ENCODE measurements at regions not wholly inside any gene's neighbourhood (a gene's known extent, or its start where the extent isn't known, plus 50 kb on each side); places are given as distances from the start of the nearest gene placed in this dataset.
A peak's percentile ranks its signal among the peaks of the same experiment; 100 is the strongest.

GRCh38 chr9:7947577-7947976, 148.0 kb upstream of the DMAC1 start:
- no peak for DNase-seq
- H3K4me3 ChIP-seq (ENCODE audit: insufficient read depth, low read depth, low read length) = no peak overlapping the region
- no peaks in the 10 kb centered on the region for H3K27me3 ChIP-seq (ENCODE audit: control insufficient read depth, insufficient read depth, low read length)
- no peaks in the 10 kb centered on the region for H3K36me3 ChIP-seq (replicated peaks; ENCODE audit: control insufficient read depth, insufficient read depth, low read length)

DNA sequence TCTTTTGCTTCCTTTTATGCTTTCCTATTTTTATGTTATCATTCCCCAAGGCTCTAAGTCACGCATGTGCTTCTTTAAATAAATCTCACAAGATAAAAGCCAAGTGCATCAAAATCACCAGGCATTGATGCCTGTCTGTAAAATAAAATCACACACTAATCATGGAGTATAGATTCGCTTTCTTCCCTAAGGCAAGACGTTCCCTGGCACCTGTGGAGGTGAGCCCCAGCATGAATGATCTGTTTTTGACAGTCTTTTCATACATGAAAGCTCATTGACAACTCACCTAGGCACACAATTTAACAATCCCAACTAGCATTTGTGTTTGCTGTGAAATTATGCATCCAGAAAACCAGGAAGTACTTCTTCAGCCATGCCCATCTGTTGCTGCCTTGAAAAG, 146.9 kb upstream of the DMAC1 start:
- no peak for DNase-seq
- H3K27me3 ChIP-seq (ENCODE audit: control insufficient read depth, insufficient read depth, low read length) = no peaks in the 10 kb centered on the region
- H3K4me3 ChIP-seq (ENCODE audit: insufficient read depth, low read depth, low read length) = no peak overlapping the region
- no peaks in the 10 kb centered on the region for H3K36me3 ChIP-seq (replicated peaks; ENCODE audit: control insufficient read depth, insufficient read depth, low read length)

GRCh38 chr9:7944572-7944971, 145.0 kb upstream of the DMAC1 start:
- no peaks in the 10 kb centered on the region for H3K27me3 ChIP-seq (ENCODE audit: control insufficient read depth, insufficient read depth, low read length)
- no peak for DNase-seq
- no peaks in the 10 kb centered on the region for H3K36me3 ChIP-seq (replicated peaks; ENCODE audit: control insufficient read depth, insufficient read depth, low read length)
- H3K4me3 ChIP-seq (ENCODE audit: insufficient read depth, low read depth, low read length) = no peak overlapping the region

DNA sequence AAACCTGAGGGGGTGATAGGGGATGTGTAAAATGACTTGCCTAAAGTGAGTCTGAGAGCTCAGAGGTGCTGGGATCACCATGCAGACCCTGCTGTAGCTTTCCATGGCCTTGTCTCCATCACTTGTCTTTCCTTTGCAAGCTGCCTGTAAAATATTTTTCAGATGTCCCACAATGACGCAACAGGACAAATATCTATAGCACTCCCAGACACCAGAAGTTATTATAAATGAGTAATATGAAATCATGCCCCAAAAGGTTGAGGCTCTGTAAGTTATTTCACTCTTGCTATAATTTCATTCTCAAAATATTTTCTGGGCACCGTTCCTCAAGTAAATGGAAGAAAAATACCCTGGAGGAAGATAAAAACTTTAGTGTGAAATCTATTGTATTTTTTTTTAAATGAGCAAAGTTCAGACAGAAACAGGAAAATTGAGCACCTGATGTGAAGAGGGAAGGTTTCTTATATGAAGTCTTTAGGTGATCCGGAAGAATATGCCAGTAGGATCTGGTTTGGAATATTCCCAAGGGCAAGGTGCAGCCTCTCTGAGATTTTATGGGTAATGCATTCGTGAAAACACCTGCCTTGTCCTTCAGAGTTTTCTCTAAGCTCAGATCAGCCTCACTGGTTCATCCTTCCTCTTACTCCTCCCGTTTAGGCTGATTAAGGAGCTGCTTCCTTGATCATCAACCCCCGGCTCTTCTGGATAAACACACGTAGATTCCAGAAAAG, 138.3 kb upstream of the DMAC1 start:
- no peaks in the 10 kb centered on the region for H3K27me3 ChIP-seq (ENCODE audit: control insufficient read depth, insufficient read depth, low read length)
- no peak for DNase-seq
- no peak overlapping the region for H3K4me3 ChIP-seq (ENCODE audit: insufficient read depth, low read depth, low read length)
- H3K36me3 ChIP-seq (replicated peaks; ENCODE audit: control insufficient read depth, insufficient read depth, low read length) = no peaks in the 10 kb centered on the region

GRCh38 chr9:7936996-7937395, 137.4 kb upstream of the DMAC1 start:
- H3K36me3 ChIP-seq (replicated peaks; ENCODE audit: control insufficient read depth, insufficient read depth, low read length) = no peaks in the 10 kb centered on the region
- H3K4me3 ChIP-seq (ENCODE audit: insufficient read depth, low read depth, low read length) = no peak overlapping the region
- no peak for DNase-seq
- H3K27me3 ChIP-seq (ENCODE audit: control insufficient read depth, insufficient read depth, low read length) = no peaks in the 10 kb centered on the region

DNA sequence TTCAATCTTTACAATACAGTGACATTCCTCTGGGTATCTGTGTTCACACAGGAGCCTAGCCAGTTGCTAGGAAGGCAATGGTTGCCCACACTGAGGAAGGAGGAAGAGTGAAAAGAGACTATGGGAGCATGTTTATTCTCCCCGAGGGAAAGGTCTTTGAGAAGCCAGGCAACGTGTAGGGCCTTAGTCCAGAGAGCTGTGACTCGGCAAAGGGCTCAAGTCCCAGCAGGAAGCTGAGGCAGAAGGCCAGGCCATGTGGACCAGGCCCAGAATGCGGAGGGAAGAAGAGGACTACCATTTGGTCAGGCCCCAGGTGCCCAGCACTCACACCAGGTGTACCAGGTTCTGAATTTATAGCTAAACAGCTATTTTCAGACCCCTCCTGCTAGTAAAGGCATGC, 136.6 kb upstream of the DMAC1 start:
- Histone ChIP-seq H3K27me3 (ENCODE audit: control insufficient read depth, insufficient read depth, low read length) (no peaks in the 10 kb centered on the region), H3K4me3 (ENCODE audit: insufficient read depth, low read depth, low read length) (no peak overlapping the region), H3K36me3 (replicated peaks; ENCODE audit: control insufficient read depth, insufficient read depth, low read length) (no peaks in the 10 kb centered on the region)
- peak; percentile 4 for DNase-seq

DNA sequence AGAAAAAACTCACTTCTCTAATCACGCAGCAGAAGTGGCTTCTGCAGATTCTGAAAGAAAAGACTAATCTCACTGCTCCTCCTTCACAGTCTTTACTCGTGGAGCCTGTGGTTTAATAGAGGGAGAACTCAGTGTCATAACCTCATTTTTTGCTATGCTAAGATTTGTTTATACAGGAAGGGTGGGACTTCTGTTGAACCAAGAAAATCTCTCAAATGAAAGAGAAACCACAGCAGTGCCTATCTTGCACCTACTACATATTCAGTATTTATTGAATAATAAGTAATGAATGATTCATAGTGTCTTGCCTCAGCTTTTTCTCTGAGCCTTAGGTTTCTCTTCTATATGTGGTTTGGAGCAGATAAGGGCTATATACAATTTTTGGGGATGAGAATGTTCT, 136.1 kb upstream of the DMAC1 start:
- Histone ChIP-seq H3K4me3 (ENCODE audit: insufficient read depth, low read depth, low read length) (no peak overlapping the region), H3K27me3 (ENCODE audit: control insufficient read depth, insufficient read depth, low read length) (no peaks in the 10 kb centered on the region), H3K36me3 (replicated peaks; ENCODE audit: control insufficient read depth, insufficient read depth, low read length) (no peaks in the 10 kb centered on the region)
- DNase-seq = no peak

- DNase-seq = no peak
- Histone ChIP-seq H3K36me3 (replicated peaks; ENCODE audit: control insufficient read depth, insufficient read depth, low read length) (no peaks in the 10 kb centered on the region), H3K27me3 (ENCODE audit: control insufficient read depth, insufficient read depth, low read length) (no peaks in the 10 kb centered on the region), H3K4me3 (ENCODE audit: insufficient read depth, low read depth, low read length) (no peak overlapping the region)
Observed at GRCh38 chr9:7932767-7933166, 133.2 kb upstream of the DMAC1 start.

DNA sequence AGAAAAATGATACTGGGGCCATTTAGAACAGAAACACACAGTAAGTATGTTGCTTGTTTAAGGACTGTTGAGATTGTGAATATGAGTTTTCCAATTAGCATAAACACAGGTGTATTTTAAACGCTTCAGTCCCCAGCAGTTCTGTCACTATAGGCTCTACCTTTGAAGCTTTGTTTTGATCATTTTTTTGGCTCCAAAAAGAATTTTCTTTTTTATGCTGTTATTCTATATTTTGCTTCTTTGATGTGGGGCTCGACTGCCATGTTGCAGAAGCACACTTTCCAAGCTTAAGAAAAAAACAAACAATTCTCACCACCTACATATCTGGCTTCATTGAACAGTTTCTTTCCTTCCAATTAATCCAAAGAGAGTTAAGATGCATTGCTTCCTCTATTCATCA, 131.0 kb upstream of the DMAC1 start:
- Histone ChIP-seq H3K27me3 (ENCODE audit: control insufficient read depth, insufficient read depth, low read length) (no peaks in the 10 kb centered on the region), H3K4me3 (ENCODE audit: insufficient read depth, low read depth, low read length) (no peak overlapping the region), H3K36me3 (replicated peaks; ENCODE audit: control insufficient read depth, insufficient read depth, low read length) (no peaks in the 10 kb centered on the region)
- DNase-seq = no peak

GRCh38 chr9:7921545-7922197, 122.1 kb upstream of the DMAC1 start:
- DNase-seq = no peak
- Histone ChIP-seq H3K36me3 (replicated peaks; ENCODE audit: control insufficient read depth, insufficient read depth, low read length) (no peaks in the 10 kb centered on the region), H3K27me3 (ENCODE audit: control insufficient read depth, insufficient read depth, low read length) (no peaks in the 10 kb centered on the region)

GRCh38 chr9:7912037-7912535, 112.5 kb upstream of the DMAC1 start:
- Histone ChIP-seq H3K36me3 (replicated peaks; ENCODE audit: control insufficient read depth, insufficient read depth, low read length) (no peaks in the 10 kb centered on the region), H3K27me3 (ENCODE audit: control insufficient read depth, insufficient read depth, low read length) (no peaks in the 10 kb centered on the region), H3K4me3 (ENCODE audit: insufficient read depth, low read depth, low read length) (no peak overlapping the region)
- no peak for DNase-seq

More at GRCh38 chr9:7921545-7922197, 122.1 kb upstream of the DMAC1 start:
- H3K4me3 ChIP-seq (ENCODE audit: insufficient read depth, low read depth, low read length) = no peak overlapping the region

DNA sequence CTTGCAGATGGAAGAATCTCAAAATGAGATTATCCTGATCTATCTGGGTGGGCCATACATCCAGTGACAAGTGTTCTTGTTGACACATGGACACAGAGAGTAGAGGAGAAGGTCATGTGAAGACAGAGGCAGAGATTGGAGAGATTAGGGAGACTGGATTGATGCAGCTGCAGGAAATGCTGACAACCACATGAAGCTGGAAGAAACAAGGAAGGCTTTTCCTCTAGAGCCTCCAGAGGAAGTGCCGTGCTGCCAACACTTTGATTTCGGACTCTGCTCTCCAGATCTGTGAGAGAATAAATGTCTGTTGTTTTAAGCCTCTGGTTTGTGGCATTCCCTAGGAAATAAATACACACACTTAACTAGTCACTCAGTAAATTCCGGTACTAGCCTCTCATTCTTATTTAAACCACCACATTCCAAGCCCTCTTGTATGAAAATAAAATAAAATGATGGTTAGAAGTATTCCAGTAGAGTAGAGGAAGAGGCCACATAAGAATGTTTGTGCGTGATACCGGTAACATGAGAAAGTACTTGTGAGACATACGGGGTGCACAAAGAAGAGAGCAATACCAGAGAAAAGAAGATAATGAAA, 110.9 kb upstream of the DMAC1 start:
- Histone ChIP-seq H3K4me3 (ENCODE audit: insufficient read depth, low read depth, low read length) (no peak overlapping the region), H3K27me3 (ENCODE audit: control insufficient read depth, insufficient read depth, low read length) (no peaks in the 10 kb centered on the region), H3K36me3 (replicated peaks; ENCODE audit: control insufficient read depth, insufficient read depth, low read length) (no peaks in the 10 kb centered on the region)
- DNase-seq = no peak

DNA sequence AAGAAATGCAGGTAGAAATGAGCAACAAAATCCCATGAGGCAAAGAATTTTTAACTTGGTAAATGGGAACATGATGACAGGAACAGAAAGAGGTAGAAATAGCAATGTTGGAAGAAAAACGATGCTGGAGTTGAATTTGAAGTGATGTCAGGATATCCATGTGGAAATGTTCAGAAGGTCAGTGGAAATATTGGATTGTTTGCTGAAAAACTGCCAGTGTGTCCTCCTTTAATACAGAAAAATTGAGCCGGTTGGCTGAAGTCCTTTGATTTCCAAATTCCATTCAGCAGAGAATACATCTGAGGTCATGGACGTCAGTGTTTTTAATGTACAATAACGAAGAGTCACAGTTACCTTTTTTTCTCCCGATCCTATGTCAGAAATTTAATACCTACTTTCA, 110.0 kb upstream of the DMAC1 start:
- H3K27me3 ChIP-seq (ENCODE audit: control insufficient read depth, insufficient read depth, low read length) = no peaks in the 10 kb centered on the region
- no peaks in the 10 kb centered on the region for H3K36me3 ChIP-seq (replicated peaks; ENCODE audit: control insufficient read depth, insufficient read depth, low read length)
- no peak for DNase-seq
- H3K4me3 ChIP-seq (ENCODE audit: insufficient read depth, low read depth, low read length) = no peak overlapping the region

- Histone ChIP-seq H3K36me3 (replicated peaks; ENCODE audit: control insufficient read depth, insufficient read depth, low read length) (no peaks in the 10 kb centered on the region), H3K27me3 (ENCODE audit: control insufficient read depth, insufficient read depth, low read length) (no peaks in the 10 kb centered on the region), H3K4me3 (ENCODE audit: insufficient read depth, low read depth, low read length) (no peak overlapping the region)
- no peak for DNase-seq
Observed at GRCh38 chr9:7907551-7908337, 108.2 kb upstream of the DMAC1 start.
